ENCODE measurements at regions not wholly inside any gene's neighbourhood (a gene's known extent, or its start where the extent isn't known, plus 50 kb on each side); places are given as distances from the start of the nearest gene placed in this dataset.

DNA sequence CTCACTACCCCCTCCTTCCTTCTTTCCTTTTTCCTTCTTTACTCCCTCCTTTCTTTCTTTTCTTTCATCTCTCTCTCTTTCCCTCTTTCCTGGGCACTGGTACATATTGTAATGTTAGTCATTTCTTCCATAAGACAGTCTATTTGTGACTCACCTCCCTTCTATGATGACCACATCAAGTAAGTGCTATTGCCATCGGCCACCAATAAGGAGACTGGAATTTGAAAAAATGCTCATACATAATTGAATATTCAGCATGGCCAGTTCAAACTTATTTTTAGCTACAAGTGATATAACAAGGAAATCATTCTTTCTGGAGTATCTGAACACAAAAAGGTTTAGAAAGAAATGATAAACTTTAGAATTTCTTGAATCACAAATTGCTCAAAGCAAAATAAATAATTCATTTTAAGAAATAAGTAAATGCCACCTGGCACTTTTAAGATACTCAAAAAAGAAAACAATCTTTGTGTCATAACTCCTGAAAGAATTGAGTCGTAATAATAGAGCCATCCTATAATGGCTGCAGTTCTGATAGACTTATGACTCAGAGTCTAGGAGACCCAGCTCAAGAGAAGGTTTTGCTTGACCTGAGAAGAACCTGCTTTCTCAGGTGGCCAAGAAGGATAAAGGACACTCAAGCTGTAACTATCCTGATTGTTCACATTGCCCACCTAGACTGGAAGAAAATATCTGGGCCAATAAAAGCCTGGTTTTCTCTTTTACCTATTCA, 51.6 kb upstream of the CCBE1 start:
- no peak overlapping the region for H3K4me3 ChIP-seq (ENCODE audit: low read depth, low read length)
- TF ChIP-seq, protein P1, sequence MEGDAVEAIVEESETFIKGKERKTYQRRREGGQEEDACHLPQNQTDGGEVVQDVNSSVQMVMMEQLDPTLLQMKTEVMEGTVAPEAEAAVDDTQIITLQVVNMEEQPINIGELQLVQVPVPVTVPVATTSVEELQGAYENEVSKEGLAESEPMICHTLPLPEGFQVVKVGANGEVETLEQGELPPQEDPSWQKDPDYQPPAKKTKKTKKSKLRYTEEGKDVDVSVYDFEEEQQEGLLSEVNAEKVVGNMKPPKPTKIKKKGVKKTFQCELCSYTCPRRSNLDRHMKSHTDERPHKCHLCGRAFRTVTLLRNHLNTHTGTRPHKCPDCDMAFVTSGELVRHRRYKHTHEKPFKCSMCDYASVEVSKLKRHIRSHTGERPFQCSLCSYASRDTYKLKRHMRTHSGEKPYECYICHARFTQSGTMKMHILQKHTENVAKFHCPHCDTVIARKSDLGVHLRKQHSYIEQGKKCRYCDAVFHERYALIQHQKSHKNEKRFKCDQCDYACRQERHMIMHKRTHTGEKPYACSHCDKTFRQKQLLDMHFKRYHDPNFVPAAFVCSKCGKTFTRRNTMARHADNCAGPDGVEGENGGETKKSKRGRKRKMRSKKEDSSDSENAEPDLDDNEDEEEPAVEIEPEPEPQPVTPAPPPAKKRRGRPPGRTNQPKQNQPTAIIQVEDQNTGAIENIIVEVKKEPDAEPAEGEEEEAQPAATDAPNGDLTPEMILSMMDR (IDR thresholded peaks at IDR 0.05; ENCODE audit: insufficient read depth, low read depth, low read length, missing control alignments): no peak
- DNase-seq (ENCODE audit: low read depth): no peak

All from GM12865 (cell line).